NCI-H1092 treated with DMSO at 0.1 percent for 48 hours (cell line): ENCODE measurements at regions not wholly inside any gene's neighbourhood (a gene's known extent, or its start where the extent isn't known, plus 50 kb on each side); places are given as distances from the start of the nearest gene placed in this dataset.

ENCODE experiments used
- DNase-seq: peaks from one replicate; lab custom pipeline; 2025; lab: John Stamatoyannopoulos, UW

- no peak for DNase-seq
Observed at GRCh38 chr10:10589540-10590303, 427.9 kb upstream of the CELF2 start.

- DNase-seq: no peak
Observed at GRCh38 chr10:10591715-10592341, 425.8 kb upstream of the CELF2 start.

- DNase-seq: no peak
Observed at GRCh38 chr10:10596256-10596655, 421.4 kb upstream of the CELF2 start.

- DNase-seq: no peak
Observed at GRCh38 chr10:10598297-10598696, 419.4 kb upstream of the CELF2 start.

- DNase-seq: no peak
Observed at GRCh38 chr10:10600004-10600403, 417.7 kb upstream of the CELF2 start.

GRCh38 chr10:10605551-10606081 lies 412.1 kb upstream of the CELF2 start:
- DNase-seq: no peak

GRCh38 chr10:10609379-10609955 lies 408.2 kb upstream of the CELF2 start:
- no peak for DNase-seq

- no peak for DNase-seq
Observed at GRCh38 chr10:10610171-10610570, 407.5 kb upstream of the CELF2 start.

- DNase-seq: no peak
Observed at GRCh38 chr10:10612151-10612550, 405.5 kb upstream of the CELF2 start.

- no peak for DNase-seq
Observed at GRCh38 chr10:10613656-10614244, 403.9 kb upstream of the CELF2 start.

GRCh38 chr10:10617686-10618085 lies 400.0 kb upstream of the CELF2 start:
- no peak for DNase-seq

- DNase-seq: no peak
Observed at GRCh38 chr10:10618139-10618538, 399.5 kb upstream of the CELF2 start.

GRCh38 chr10:10623958-10624566 lies 393.6 kb upstream of the CELF2 start:
- DNase-seq: no peak

GRCh38 chr10:10624567-10624962 lies 393.1 kb upstream of the CELF2 start:
- DNase-seq: no peak

GRCh38 chr10:10625491-10625890 lies 392.2 kb upstream of the CELF2 start:
- no peak for DNase-seq

GRCh38 chr10:10626734-10627133 lies 390.9 kb upstream of the CELF2 start:
- no peak for DNase-seq

GRCh38 chr10:10627414-10627813 lies 390.3 kb upstream of the CELF2 start:
- no peak for DNase-seq

GRCh38 chr10:10629512-10629911 lies 388.2 kb upstream of the CELF2 start:
- no peak for DNase-seq

GRCh38 chr10:10630281-10630680 lies 387.4 kb upstream of the CELF2 start:
- DNase-seq: no peak

GRCh38 chr10:10630782-10631181 lies 386.9 kb upstream of the CELF2 start:
- DNase-seq: no peak

GRCh38 chr10:10642189-10642588 lies 375.5 kb upstream of the CELF2 start:
- no peak for DNase-seq

- DNase-seq: no peak
Observed at GRCh38 chr10:10642751-10643150, 374.9 kb upstream of the CELF2 start.
